DOHH2 (cell line): ENCODE measurements at regions not wholly inside any gene's neighbourhood (a gene's known extent, or its start where the extent isn't known, plus 50 kb on each side); places are given as distances from the start of the nearest gene placed in this dataset.

ENCODE experiments used
- H3F3A ChIP-seq: fragments of 200-600 bp; sonication (generic), shearing (Covaris generic); 2 replicates; pipeline ENCODE4 v1.6.0; 2016; ENCODE audit warnings: antibody characterized with exemption, mild to moderate bottlenecking; ENCODE audit not compliant: control insufficient read depth, insufficient read depth
- H3K27ac ChIP-seq: fragments of 200-600 bp; sonication (generic); 2 replicates; pipeline ENCODE4 v1.5.1; 2014; ENCODE audit warnings: low read depth, mild to moderate bottlenecking, low read length, moderate library complexity
- H3K27me3 ChIP-seq: fragments of 200-600 bp; sonication (generic); 2 replicates; pipeline ENCODE4 v1.6.1; 2014; ENCODE audit warnings: mild to moderate bottlenecking, low read length, mixed read lengths; ENCODE audit not compliant: control insufficient read depth
- H3K36me3 ChIP-seq: fragments of 200-600 bp; sonication (generic); 2 replicates; pipeline ENCODE4 v1.6.1; 2014; ENCODE audit warnings: mild to moderate bottlenecking, low read length, moderate library complexity, mixed read lengths; ENCODE audit not compliant: control insufficient read depth
- H3K4me1 ChIP-seq: fragments of 200-600 bp; sonication (generic); 2 replicates; pipeline ENCODE4 v1.6.1; 2014; ENCODE audit warnings: mild to moderate bottlenecking, low read length, mixed read lengths; ENCODE audit not compliant: control insufficient read depth
- H3K4me2 ChIP-seq: fragments of 200-600 bp; sonication (generic); 2 replicates; pipeline ENCODE4 v1.6.0; 2014; ENCODE audit warnings: mild to moderate bottlenecking, low read length, moderate library complexity
- H3K4me3 ChIP-seq: fragments of 200-600 bp; sonication (generic); 2 replicates; pipeline ENCODE4 v1.5.1; 2014; ENCODE audit warnings: mild to moderate bottlenecking, low read length, mixed read lengths
- H3K79me2 ChIP-seq: fragments of 200-600 bp; sonication (generic); 2 replicates; pipeline ENCODE4 v1.6.1; 2014; ENCODE audit warnings: mild to moderate bottlenecking, low read length, mixed read lengths; ENCODE audit not compliant: control insufficient read depth
- H3K9me2 ChIP-seq: fragments of 200-600 bp; sonication (generic); replicated peaks from 2 replicates; pipeline ENCODE4 v1.6.1; 2014; ENCODE audit warnings: mild to moderate bottlenecking, low read length, mixed read lengths; ENCODE audit not compliant: control insufficient read depth
- H3K9me3 ChIP-seq: fragments of 200-600 bp; sonication (generic); 2 replicates; pipeline ENCODE4 v1.6.1; 2014; ENCODE audit warnings: antibody characterized with exemption, low read length, mixed read lengths; ENCODE audit not compliant: control insufficient read depth, insufficient read depth
- H4K20me1 ChIP-seq: fragments of 200-600 bp; sonication (generic); 2 replicates; pipeline ENCODE4 v1.6.0; 2014; ENCODE audit warnings: low read depth, mild to moderate bottlenecking, antibody characterized with exemption, low read length, moderate library complexity; ENCODE audit not compliant: control insufficient read depth, insufficient read depth
- EZH2phosphoT487 ChIP-seq: fragments of 200-600 bp; sonication (generic); IDR thresholded peaks from 2 replicates; pipeline ENCODE4 v1.6.1; 2017; ENCODE audit warnings: borderline replicate concordance, mild to moderate bottlenecking, antibody characterized with exemption, low read length, moderate library complexity, mixed read lengths
- TF ChIP-seq, protein P1 (sequence below): fragments of 200-600 bp; sonication (generic); IDR thresholded peaks from one replicate; pipeline ENCODE4 v1.5.1; 2014; ENCODE audit warnings: antibody characterized with exemption, mild to moderate bottlenecking, low read depth, low read length; ENCODE audit not compliant: poor library complexity, severe bottlenecking

- H3K79me2 ChIP-seq: no peaks in the 10 kb centered on the region
- H3F3A ChIP-seq: no peaks in the 10 kb centered on the region
- no peaks in the 10 kb centered on the region for H3K9me2 ChIP-seq
- no peak overlapping the region for H3K27ac ChIP-seq
- no peaks in the 10 kb centered on the region for H3K36me3 ChIP-seq
- no peaks in the 10 kb centered on the region for H3K4me1 ChIP-seq
- no peaks in the 10 kb centered on the region for H3K27me3 ChIP-seq
- no peak overlapping the region for H3K4me2 ChIP-seq
- no peaks in the 10 kb centered on the region for H4K20me1 ChIP-seq
- H3K9me3 ChIP-seq: no peaks in the 10 kb centered on the region
- no peak for TF ChIP-seq EZH2phosphoT487
- TF ChIP-seq, protein P1, sequence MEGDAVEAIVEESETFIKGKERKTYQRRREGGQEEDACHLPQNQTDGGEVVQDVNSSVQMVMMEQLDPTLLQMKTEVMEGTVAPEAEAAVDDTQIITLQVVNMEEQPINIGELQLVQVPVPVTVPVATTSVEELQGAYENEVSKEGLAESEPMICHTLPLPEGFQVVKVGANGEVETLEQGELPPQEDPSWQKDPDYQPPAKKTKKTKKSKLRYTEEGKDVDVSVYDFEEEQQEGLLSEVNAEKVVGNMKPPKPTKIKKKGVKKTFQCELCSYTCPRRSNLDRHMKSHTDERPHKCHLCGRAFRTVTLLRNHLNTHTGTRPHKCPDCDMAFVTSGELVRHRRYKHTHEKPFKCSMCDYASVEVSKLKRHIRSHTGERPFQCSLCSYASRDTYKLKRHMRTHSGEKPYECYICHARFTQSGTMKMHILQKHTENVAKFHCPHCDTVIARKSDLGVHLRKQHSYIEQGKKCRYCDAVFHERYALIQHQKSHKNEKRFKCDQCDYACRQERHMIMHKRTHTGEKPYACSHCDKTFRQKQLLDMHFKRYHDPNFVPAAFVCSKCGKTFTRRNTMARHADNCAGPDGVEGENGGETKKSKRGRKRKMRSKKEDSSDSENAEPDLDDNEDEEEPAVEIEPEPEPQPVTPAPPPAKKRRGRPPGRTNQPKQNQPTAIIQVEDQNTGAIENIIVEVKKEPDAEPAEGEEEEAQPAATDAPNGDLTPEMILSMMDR: no peak
- no peak overlapping the region for H3K4me3 ChIP-seq
These were observed 987.9 kb upstream of the WWC1 start for GRCh38 chr5:167303582-167303981.

DNA sequence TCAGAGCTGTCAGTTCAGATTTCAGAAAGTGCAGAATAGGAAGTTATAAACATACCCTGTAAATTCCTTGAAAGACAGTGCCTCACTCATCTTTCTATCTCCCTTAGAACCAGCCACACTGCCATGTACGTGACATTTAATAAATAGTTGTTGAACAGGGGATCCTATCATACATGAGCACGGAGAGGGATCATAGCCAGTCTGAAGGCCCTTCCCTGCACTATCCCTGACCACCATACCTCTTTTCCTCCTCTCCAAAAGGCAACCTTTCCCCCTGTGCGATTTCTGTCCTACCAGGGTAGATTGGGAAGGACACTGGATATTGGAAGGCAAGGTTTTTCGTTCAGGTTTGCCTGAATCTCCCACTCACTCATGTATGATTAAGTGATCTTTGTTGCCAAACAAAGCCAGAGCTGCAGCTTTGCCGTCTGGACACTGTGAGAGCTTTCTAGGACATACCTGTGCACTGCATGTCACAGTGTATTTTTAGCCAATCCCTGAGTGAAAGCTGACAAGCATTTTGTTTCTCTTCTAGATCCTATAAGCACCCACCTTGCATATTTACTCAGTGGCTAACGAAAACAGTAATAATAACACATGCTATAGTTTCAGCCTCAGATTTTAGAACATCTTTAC, 986.5 kb upstream of the WWC1 start:
- H3K36me3 ChIP-seq: no peaks in the 10 kb centered on the region

DNA sequence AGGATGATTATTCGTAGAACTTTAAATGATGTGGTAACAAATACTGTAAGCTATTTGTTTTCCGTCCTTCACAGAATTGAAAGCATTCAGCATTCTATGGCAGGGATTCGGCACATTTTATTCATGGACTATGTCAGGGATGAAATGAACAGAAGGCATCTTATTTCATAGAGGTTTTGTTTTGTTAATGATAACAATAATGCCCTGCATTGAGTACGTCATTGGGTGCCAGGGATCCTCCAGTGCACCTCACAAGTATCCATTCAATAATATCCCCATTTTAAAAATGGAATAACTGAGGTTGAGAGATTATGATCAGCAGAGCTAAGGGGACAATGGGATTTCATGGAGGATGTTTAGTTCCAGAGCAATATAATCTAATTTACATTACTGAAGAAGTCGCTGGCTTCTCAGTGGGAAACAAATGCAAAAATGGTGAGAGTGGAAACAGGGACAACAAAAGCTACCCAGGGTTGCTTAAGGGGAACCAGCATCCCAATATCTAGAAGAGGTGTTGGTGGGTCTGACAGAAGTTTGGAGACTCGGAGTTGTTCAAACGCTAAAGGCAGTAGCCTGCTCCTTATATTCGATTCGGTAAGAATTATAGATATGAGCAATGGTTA, 985.7 kb upstream of the WWC1 start:
- H3F3A ChIP-seq: no peaks in the 10 kb centered on the region
- H3K4me3 ChIP-seq: no peak overlapping the region
- no peaks in the 10 kb centered on the region for H3K9me2 ChIP-seq
- H3K36me3 ChIP-seq: no peaks in the 10 kb centered on the region
- no peak overlapping the region for H3K27ac ChIP-seq
- TF ChIP-seq, protein P1: no peak
- no peak for TF ChIP-seq EZH2phosphoT487
- no peaks in the 10 kb centered on the region for H3K79me2 ChIP-seq
- H3K4me1 ChIP-seq: no peaks in the 10 kb centered on the region
- H3K9me3 ChIP-seq: no peaks in the 10 kb centered on the region
- no peaks in the 10 kb centered on the region for H4K20me1 ChIP-seq
- H3K27me3 ChIP-seq: no peaks in the 10 kb centered on the region
- no peak overlapping the region for H3K4me2 ChIP-seq

More for the DNA sequence above, 986.5 kb upstream of the WWC1 start:
- Histone ChIP-seq H3F3A (no peaks in the 10 kb centered on the region), H4K20me1 (no peaks in the 10 kb centered on the region), H3K9me2 (no peaks in the 10 kb centered on the region), H3K4me3 (no peak overlapping the region), H3K9me3 (no peaks in the 10 kb centered on the region), H3K27me3 (no peaks in the 10 kb centered on the region), H3K4me2 (no peak overlapping the region), H3K79me2 (no peaks in the 10 kb centered on the region), H3K4me1 (no peaks in the 10 kb centered on the region), H3K27ac (no peak overlapping the region)
- TF ChIP-seq EZH2phosphoT487: no peak
- TF ChIP-seq, protein P1: no peak
